ENCODE measurements at regions not wholly inside any gene's neighbourhood (a gene's known extent, or its start where the extent isn't known, plus 50 kb on each side); places are given as distances from the start of the nearest gene placed in this dataset.

- TF ChIP-seq EP300 (IDR thresholded peaks at IDR 0.05) (no peak), POLR2A (IDR thresholded peaks at IDR 0.05; ENCODE audit: low read depth) (no peak), POLR2AphosphoS5 (IDR thresholded peaks at IDR 0.05) (no peak), CTCF (IDR thresholded peaks at IDR 0.05) (no peak)
These were observed 302.7 kb upstream of the ADGRL3 start for GRCh38 chr4:60897415-60897814.
